ENCODE measurements at regions not wholly inside any gene's neighbourhood (a gene's known extent, or its start where the extent isn't known, plus 50 kb on each side); places are given as distances from the start of the nearest gene placed in this dataset.

DNA sequence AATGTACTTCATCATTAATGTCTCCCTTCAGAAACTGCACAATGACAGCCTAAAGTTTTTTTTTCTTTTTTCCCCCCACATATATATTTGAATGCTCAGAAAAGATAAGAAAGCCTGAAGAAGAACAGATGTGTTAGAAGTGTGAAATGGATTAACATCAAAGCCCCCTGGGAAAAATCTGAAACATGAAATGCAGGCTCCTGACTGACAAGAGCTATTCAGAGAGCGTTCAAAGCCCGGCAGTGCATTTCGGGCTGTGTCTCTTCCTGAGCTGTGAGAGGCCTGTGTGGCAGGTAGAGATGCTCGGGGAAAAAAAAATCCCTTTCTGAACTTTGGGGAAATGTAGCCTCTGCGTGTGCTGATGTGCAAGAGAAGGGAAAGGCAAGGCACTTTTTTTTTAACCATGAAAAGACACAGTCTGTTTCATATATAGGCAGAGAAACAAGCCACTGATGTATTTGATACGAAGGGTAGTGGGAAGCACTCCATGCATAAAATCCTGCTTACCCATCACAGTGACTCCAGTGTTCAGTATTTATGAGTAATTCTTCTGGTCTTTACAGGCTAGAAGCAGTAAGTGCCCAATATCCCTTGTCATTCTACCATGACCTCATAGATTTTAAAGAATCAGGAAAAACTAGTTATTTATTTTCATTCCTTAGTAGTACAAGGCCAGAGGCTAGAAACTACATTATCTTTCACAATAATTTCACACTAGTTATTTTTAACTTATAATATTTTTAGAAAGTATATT lies 1574.2 kb upstream of the PIK3C3 start:
- no peak for DNase-seq (ENCODE audit: low spot score)

- DNase-seq (ENCODE audit: low spot score), result no peak
These were observed 1579.2 kb upstream of the PIK3C3 start for GRCh38 chr18:40375837-40376236.

GRCh38 chr18:40371673-40372072 lies 1583.4 kb upstream of the PIK3C3 start:
- DNase-seq (ENCODE audit: low spot score), result no peak

DNA sequence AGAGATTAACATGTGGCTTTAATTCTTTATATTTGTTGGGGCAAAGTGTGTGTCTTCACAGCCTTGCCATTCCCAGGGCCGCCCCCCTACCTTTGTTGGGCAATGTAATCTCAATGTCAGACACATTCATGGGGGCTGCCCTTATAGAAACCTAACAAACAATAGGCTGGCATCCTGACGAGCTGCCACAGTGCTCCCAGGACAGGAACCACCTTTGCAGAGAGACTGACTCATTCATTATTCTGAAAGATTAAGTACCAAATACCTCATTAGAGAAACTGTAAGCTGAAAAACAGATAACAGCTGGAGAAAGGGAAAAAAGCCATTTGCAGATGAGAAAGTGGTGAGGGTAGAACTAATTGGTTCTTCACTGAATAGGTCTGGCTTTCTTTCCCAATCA lies 1587.5 kb upstream of the PIK3C3 start:
- DNase-seq (ENCODE audit: low spot score), result no peak

DNA sequence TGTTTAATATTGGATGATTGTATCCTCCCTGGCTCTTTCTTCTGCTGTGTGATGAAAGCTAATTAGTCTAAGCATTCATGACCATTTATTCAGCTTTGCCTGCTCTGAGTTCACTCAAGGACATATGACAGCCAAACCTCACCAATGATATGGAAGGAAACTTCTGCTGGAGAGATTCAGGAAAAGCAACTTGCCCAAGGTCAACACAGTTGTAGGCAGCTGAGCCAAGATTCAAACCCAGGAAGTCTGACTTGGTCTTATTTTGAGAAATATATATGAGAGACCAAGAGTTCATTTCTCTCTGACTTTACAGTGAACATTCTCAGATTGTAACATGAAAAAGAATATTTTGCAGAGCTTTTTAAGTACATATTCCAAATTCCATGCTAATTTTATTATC lies 1588.5 kb upstream of the PIK3C3 start:
- no peak for DNase-seq (ENCODE audit: low spot score)

GRCh38 chr18:40365526-40365925 lies 1589.5 kb upstream of the PIK3C3 start:
- DNase-seq (ENCODE audit: low spot score), result no peak

DNA sequence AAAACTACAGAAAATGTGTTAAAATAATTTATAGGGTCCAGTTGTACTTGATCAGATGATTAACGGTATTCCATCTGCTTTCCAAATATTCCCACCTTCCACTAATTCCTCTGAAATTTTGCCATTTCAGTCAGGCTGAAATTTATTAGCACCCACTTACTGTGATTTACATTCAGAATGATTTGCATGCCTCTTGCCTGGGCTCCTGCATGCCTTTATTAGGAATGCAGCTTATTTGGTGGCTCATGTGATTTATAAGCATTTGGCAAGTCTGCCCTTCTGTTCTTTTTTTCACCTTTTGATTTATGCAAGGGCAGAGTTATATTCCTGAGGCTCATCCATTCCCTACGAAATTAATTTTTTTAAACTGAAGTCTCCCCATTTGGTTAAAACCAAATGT lies 1594.5 kb upstream of the PIK3C3 start:
- no peak for DNase-seq (ENCODE audit: low spot score)

- DNase-seq (ENCODE audit: low spot score), result no peak
These were observed 1597.5 kb upstream of the PIK3C3 start for GRCh38 chr18:40357536-40357935.

- DNase-seq (ENCODE audit: low spot score), result no peak
These were observed 1598.9 kb upstream of the PIK3C3 start for GRCh38 chr18:40356168-40356567.

GRCh38 chr18:40355726-40356125 lies 1599.3 kb upstream of the PIK3C3 start:
- DNase-seq (ENCODE audit: low spot score), result no peak

DNA sequence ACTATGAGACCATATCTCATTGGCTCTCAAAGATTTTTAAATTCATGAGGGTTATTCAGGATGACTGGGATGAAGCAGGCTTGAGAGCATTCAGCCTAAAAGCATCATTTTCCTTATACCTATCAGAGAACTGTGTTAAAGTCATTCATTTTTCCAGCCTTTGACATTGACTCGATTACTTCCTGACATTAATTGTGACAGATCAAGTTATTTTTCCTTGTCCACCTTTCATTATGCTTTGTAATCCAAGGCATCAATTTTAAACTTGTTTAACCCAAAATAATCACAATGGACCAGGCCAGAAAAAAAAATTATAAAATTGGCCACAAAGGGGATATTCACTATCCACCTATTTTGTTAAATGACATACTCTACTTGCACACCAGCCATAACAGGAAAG lies 1606.8 kb upstream of the PIK3C3 start:
- DNase-seq (ENCODE audit: low spot score), result no peak

- no peak for DNase-seq (ENCODE audit: low spot score)
These were observed 1607.8 kb upstream of the PIK3C3 start for GRCh38 chr18:40347261-40347660.

- no peak for DNase-seq (ENCODE audit: low spot score)
These were observed 1608.9 kb upstream of the PIK3C3 start for GRCh38 chr18:40346146-40346545.

- DNase-seq (ENCODE audit: low spot score), result no peak
These were observed 1613.3 kb upstream of the PIK3C3 start for GRCh38 chr18:40341701-40342100.

DNA sequence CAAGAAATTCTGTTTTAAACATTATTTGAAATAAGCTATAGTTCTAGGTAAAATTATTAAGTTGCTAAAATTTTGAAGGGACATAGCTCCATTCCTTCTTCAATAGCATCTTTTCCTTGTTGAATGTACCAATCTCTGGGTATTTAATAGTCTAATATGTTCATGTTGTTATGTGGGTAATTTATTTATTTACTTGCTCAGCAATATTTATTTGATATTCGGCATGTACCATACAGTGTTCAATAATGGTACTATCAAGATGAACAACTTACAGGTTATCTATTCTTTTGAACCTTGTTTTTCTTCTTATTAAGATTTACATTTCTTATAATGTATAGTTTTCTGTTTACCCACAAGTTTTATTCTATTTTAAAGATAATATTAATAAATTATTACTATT lies 1616.8 kb upstream of the PIK3C3 start:
- no peak for DNase-seq (ENCODE audit: low spot score)

DNA sequence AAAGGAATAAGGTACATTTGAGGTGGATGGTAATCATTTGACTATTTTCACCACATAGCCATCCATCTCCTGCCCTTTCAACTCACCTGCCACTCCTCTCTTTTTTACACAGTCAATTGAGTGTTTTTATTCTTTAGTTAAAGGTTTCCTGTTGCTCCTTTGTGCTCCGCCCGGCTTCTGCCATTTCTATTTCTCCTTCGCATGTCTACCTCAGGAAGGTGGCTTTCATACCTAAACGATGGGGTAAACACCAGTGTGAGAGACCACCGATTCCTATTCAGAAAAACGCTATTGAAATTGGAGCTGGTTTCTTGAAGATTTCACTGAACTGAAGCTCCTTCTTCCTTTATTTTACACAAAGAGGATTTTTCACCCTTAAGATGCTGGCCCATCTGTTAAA lies 1628.0 kb upstream of the PIK3C3 start:
- DNase-seq (ENCODE audit: low spot score), result no peak

GRCh38 chr18:40325988-40326387 lies 1629.0 kb upstream of the PIK3C3 start:
- DNase-seq (ENCODE audit: low spot score), result no peak

- no peak for DNase-seq (ENCODE audit: low spot score)
These were observed 1640.8 kb upstream of the PIK3C3 start for GRCh38 chr18:40314199-40314598.

GRCh38 chr18:40313030-40313642 lies 1641.9 kb upstream of the PIK3C3 start:
- DNase-seq (ENCODE audit: low spot score), result no peak

DNA sequence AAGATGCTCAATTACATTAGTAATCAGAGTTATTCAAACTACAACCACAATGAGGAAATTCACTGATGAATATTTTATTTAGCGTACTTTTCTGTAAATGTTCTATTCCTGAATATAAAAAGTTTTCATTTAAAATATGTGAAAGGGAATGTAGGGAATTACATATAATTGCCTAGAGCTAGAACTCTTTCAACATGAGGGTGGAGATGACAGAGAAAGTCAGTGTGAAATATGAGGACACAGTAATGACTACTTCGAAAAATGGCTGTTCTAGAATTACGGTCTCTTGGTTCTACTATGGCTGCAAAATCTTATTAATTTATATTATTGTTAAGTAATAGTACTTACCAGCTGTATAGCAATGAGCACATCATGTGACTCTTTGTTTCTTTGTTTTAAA lies 1647.4 kb upstream of the PIK3C3 start:
- DNase-seq (ENCODE audit: low spot score), result no peak

DNA sequence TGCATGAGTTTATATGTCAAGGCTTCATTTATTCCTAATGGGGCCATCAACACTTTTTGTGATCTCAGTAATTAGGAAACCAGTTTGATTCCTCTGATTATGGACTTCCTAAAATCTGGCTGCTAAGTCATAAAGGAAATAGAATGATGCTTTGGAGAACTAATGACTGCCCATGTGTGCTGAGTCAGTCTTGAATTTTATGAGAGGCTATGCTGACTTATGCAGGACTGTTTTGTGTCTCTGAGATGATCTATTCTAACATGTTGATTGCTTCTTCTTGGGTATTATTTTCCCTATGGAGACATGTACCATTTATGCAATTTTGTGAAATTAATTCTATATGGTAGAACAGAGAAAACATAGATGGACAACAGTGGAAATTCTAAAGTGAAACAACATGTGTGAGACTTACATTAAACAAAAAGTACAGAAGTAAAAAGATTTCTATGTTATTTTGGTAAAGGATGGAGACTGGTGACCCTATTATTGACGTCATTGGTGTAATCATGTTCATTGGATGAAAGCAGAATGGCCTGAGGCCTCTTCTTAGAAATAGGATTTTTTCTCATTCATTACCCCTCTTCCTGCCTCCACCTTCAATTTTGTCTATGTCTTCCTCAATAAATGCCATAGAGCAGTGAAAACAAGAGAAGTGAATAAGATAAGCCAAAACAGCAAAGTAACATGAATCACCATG lies 1658.2 kb upstream of the PIK3C3 start:
- DNase-seq (ENCODE audit: low spot score), result no peak

DNA sequence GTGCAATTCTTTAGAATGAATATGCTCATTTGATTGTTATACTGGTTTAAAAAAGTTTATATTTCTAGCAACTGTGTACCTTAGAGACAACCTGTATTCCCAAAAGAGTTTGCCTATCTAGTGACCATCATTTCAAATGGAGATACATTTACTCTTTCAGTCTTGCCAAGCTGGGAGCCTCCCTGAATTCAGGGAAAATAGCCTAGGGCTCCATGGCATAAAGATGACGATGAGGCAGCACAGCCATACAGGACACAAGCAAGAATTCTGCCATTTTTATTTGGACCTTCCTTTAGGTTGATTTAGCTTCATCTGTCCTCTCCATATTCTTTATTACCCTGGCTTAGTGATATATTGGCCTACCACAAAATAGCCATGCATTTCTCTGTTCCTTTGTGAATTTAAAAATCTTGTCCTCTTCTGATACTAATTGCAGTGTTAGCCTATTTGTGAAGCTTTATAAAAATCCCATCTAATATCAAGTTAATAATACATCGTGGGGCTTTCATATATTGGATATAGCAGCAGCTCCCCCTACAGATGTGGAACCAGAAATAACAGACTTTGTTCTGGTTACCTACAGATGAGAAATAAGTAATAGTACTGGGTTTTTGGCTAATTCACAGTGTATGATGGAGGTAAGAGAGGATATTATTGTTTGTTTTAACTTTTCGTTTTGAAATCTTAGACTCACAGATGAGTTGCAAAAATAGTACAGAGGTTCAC lies 1661.9 kb upstream of the PIK3C3 start:
- DNase-seq (ENCODE audit: low spot score), result peak; percentile 4

All from HT-29 (cell line).